IMR-90 (cell line): ENCODE measurements at regions not wholly inside any gene's neighbourhood (a gene's known extent, or its start where the extent isn't known, plus 50 kb on each side); places are given as distances from the start of the nearest gene placed in this dataset.
"Not testable (repeated sequence)": the region's sequence is repeated elsewhere in the genome, so short reads cannot be mapped to it uniquely, and the experiment has no call there.

ENCODE experiments used
- ATAC-seq: fragments of 200-7000 bp; cut with Tn5 transposase; 2 replicates; pipeline ENCODE4 v1.9.1; 2020; ENCODE audit warnings: low read depth, mild to moderate bottlenecking, moderate library complexity
- BruUV-seq: library from RNA; stranded (reverse); fragments of 400-500 nt; replicated peaks from 2 replicates; lab custom pipeline; 2021; lab: Mats Ljungman, UMichigan
- CTCF ChIA-PET: fragments of 300-600 bp; formaldehyde crosslinking; extraction: SDS; loops from one replicate; lab custom pipeline; 2021; ENCODE audit warnings: antibody characterized with exemption; lab: Yijun Ruan, JAX
- POLR2A ChIA-PET: fragments of 300-600 bp; sonication (Branson Sonifier 250); formaldehyde crosslinking; loops from one replicate; lab custom pipeline; 2022; ENCODE audit warnings: antibody characterized with exemption; ENCODE audit not compliant: unreplicated experiment; lab: Charles Lee
- DNase-seq: peaks from one replicate; pipeline ENCODE4 v3.0.0; 2013
- H2AFZ ChIP-seq: replicated peaks from 2 replicates; pipeline ENCODE3; 2013; ENCODE audit warnings: low read length, mild to moderate bottlenecking; ENCODE audit not compliant: poor library complexity
- H2AK5ac ChIP-seq: 2 replicates; pipeline ENCODE4 v1.6.1; 2013; ENCODE audit warnings: low read depth, low read length, inconsistent platforms
- H2AK9ac ChIP-seq: replicated peaks from 2 replicates; pipeline ENCODE3; 2013; ENCODE audit warnings: mild to moderate bottlenecking, low read depth, low read length, moderate library complexity; ENCODE audit not compliant: poor library complexity
- H2BK120ac ChIP-seq: 2 replicates; pipeline ENCODE4 v1.6.1; 2013; ENCODE audit warnings: low read depth, low read length, inconsistent platforms
- H2BK15ac ChIP-seq: 3 replicates; pipeline ENCODE4 v1.6.1; 2013; ENCODE audit warnings: low read depth, low read length, inconsistent platforms
- H2BK20ac ChIP-seq: 2 replicates; pipeline ENCODE4 v1.6.1; 2013; ENCODE audit warnings: low read depth, mild to moderate bottlenecking, inconsistent platforms, low read length, moderate library complexity
- H2BK5ac ChIP-seq: 2 replicates; pipeline ENCODE4 v1.6.1; 2013; ENCODE audit warnings: mild to moderate bottlenecking, low read depth, low read length, inconsistent platforms; ENCODE audit not compliant: poor library complexity, severe bottlenecking
- H3K14ac ChIP-seq: replicated peaks from 2 replicates; pipeline ENCODE4 v1.6.1; 2013; ENCODE audit warnings: low read depth, low read length, inconsistent platforms
- H3K18ac ChIP-seq: 2 replicates; pipeline ENCODE4 v1.6.1; 2013; ENCODE audit warnings: low read depth, low read length, control low read depth
- H3K23ac ChIP-seq: 2 replicates; pipeline ENCODE4 v1.6.1; 2013; ENCODE audit warnings: low read depth, low read length, inconsistent platforms
- H3K27ac ChIP-seq: 2 replicates; pipeline ENCODE4 v1.5.1; 2013; ENCODE audit warnings: mild to moderate bottlenecking, control low read depth, low read length; ENCODE audit not compliant: insufficient read depth
- H3K27me3 ChIP-seq: 2 replicates; pipeline ENCODE4 v1.6.1; 2013; ENCODE audit warnings: low read length; ENCODE audit not compliant: control insufficient read depth, insufficient read depth
- H3K36me3 ChIP-seq: 2 replicates; pipeline ENCODE4 v1.6.1; 2013; ENCODE audit warnings: low read length, mixed read lengths; ENCODE audit not compliant: control insufficient read depth, insufficient read depth
- H3K4ac ChIP-seq: 2 replicates; pipeline ENCODE4 v1.6.1; 2013; ENCODE audit warnings: low read depth, low read length, inconsistent platforms
- H3K4me1 ChIP-seq: 2 replicates; pipeline ENCODE4 v1.6.1; 2013; ENCODE audit warnings: low read length, mixed read lengths; ENCODE audit not compliant: control insufficient read depth, insufficient read depth
- H3K4me2 ChIP-seq: 2 replicates; pipeline ENCODE4 v1.6.1; 2013; ENCODE audit warnings: low read depth, mild to moderate bottlenecking, control low read depth, low read length, moderate library complexity
- H3K4me3 ChIP-seq: 2 replicates; pipeline ENCODE4 v1.5.1; 2013; ENCODE audit warnings: low read depth, mild to moderate bottlenecking, control low read depth, low read length, moderate library complexity; ENCODE audit not compliant: insufficient read depth
- H3K56ac ChIP-seq: 2 replicates; pipeline ENCODE4 v1.6.1; 2013; ENCODE audit warnings: low read length, inconsistent platforms; ENCODE audit not compliant: insufficient read depth; ENCODE audit errors: extremely low read depth
- H3K79me1 ChIP-seq, 2 experiments: 2 replicates each; pipeline ENCODE4 v1.6.1; 2013; ENCODE audit warnings: low read length in 2 of 2, inconsistent platforms in 1 of 2, low read depth in 1 of 2
- H3K9ac ChIP-seq: 2 replicates; pipeline ENCODE4 v1.6.1; 2013; ENCODE audit warnings: low read depth, low read length, control low read depth
- H3K9me1 ChIP-seq: 2 replicates; pipeline ENCODE4 v1.6.1; 2013; ENCODE audit warnings: low read length, inconsistent platforms; ENCODE audit not compliant: insufficient read depth
- H3K9me3 ChIP-seq: 2 replicates; pipeline ENCODE4 v1.6.1; 2013; ENCODE audit warnings: low read length; ENCODE audit not compliant: control insufficient read depth, insufficient read depth
- H4K20me1 ChIP-seq: 2 replicates; pipeline ENCODE4 v1.6.1; 2013; ENCODE audit warnings: low read length, inconsistent platforms; ENCODE audit not compliant: insufficient read depth
- H4K5ac ChIP-seq: 2 replicates; pipeline ENCODE4 v1.6.1; 2013; ENCODE audit warnings: mild to moderate bottlenecking, low read depth, low read length, control low read depth
- H4K8ac ChIP-seq, 2 experiments: 2 replicates each; pipeline ENCODE4 v1.6.1; 2013; ENCODE audit warnings: low read depth in 2 of 2, low read length in 2 of 2, control low read depth in 1 of 2, inconsistent platforms in 1 of 2
- H4K91ac ChIP-seq: 2 replicates; pipeline ENCODE4 v1.6.1; 2013; ENCODE audit warnings: low read depth, low read length, inconsistent platforms; ENCODE audit not compliant: insufficient read depth
- WGBS, 2 experiments: methylation state at CpG; one replicate each; pipeline versions ENCODE4 v1.1.5 to v1.1.7; 2013; ENCODE audit warnings: missing lambda C conversion rate in 2 of 2; ENCODE audit not compliant: insufficient read length in 1 of 2; ENCODE audit errors: extremely low coverage in 2 of 2; 5-methylcytosine and 5-hydroxymethylcytosine counted together
- dilution Hi-C: fragments of 300-500 bp; cut with HindIII; formaldehyde crosslinking; loops from one replicate; pipeline ENCODE4 v1.14.3; 2018; ENCODE audit warnings: low sequenced_read_pairs; ENCODE audit not compliant: unreplicated experiment
- in situ Hi-C: fragments of 300-500 bp; cut with MboI; formaldehyde crosslinking; loops from 3 replicates; pipeline ENCODE4 v1.14.3; 2019; ENCODE audit warnings: low sequenced_read_pairs, inconsistent platforms, mixed read lengths
- intact Hi-C: fragments of 100-400 bp; cut with micrococcal nuclease; formaldehyde crosslinking; loops from 2 replicates; pipeline ENCODE4 v1.10.0; 2022

DNA sequence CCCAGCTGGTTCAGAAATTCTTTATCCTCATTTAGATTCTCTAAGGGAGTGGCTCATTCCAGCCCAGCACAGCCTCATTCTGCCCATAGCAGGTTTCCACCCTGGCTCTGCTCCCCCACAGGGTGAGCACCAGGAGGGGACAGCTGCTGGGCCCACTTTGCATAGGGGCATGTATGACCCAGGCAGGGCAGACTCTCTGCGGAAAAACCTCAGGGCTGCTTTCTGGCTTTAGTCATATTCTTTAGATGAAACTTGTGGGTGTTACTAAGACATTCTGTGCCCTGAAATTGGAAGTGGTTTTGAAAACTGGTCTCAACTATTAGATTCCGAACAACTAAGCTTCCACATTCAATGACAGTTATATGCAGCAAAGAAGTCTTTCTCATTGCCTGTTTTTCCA, 183.9 kb downstream of the TP53TG3F start:
- H3K9me3 ChIP-seq, H4K20me1 ChIP-seq, intact Hi-C loops, H3K18ac ChIP-seq, H3K14ac ChIP-seq, H2AFZ ChIP-seq, H3K27me3 ChIP-seq, H2BK20ac ChIP-seq, H3K4me1 ChIP-seq, H2AK9ac ChIP-seq, H4K5ac ChIP-seq, in situ Hi-C loops, H3K9ac ChIP-seq, H2BK15ac ChIP-seq, dilution Hi-C loops, H2AK5ac ChIP-seq, H3K4me3 ChIP-seq, H3K36me3 ChIP-seq, BruUV-seq, H3K56ac ChIP-seq, H3K9me1 ChIP-seq, H3K79me1 ChIP-seq, H3K23ac ChIP-seq, ATAC-seq, CTCF ChIA-PET, H4K91ac ChIP-seq, H3K4ac ChIP-seq, H2BK5ac ChIP-seq, H2BK120ac ChIP-seq, H3K27ac ChIP-seq, H4K8ac ChIP-seq, H3K4me2 ChIP-seq, POLR2A ChIA-PET, DNase-seq: not testable (repeated sequence)
- WGBS, 2 experiments = no CpG with 5 or more reads among the region's 2 CpGs

DNA sequence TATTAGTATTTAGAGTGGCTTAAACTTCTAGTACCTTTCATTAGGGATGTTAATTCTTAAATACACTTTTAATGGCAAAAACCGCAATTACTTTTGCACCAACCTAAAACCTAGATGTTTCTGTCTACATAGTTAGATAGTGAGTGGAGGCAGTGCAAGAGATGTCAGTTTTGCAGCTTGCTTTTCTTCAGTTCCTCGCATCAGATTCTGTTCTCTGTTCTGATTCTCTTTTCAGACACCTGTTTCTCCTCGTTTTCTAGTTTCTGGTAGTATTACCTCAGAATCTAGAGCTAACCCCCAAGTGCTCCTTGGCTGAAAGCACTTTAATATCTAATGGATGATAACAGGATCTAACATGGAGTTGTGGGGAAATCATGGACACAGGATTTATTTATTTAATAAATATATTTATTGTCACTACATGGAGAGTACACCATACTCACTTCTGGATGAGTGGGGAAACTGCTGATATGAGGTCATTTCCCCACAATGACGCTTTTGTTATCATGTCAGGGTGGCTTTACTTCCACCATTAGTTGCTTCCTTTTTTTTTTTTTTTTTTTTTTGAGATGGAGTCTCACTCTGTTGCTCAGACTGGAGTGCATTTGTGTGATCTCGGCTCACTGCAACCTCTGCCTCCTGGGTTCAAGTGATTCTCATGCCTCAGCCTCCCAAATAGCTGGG, 184.4 kb downstream of the TP53TG3F start:
- no CpG with 5 or more reads among the region's 5 CpGs for WGBS, 2 experiments
- in situ Hi-C loops, BruUV-seq: not testable (repeated sequence)

More for the DNA sequence above, 184.4 kb downstream of the TP53TG3F start:
- H3K56ac ChIP-seq, DNase-seq, H3K4me1 ChIP-seq, H3K9me3 ChIP-seq, H3K9me1 ChIP-seq, H3K4me2 ChIP-seq, dilution Hi-C loops, H3K4me3 ChIP-seq, H2AFZ ChIP-seq, ATAC-seq, POLR2A ChIA-PET, H2BK120ac ChIP-seq, H3K9ac ChIP-seq, H3K14ac ChIP-seq, H3K27me3 ChIP-seq, H4K5ac ChIP-seq, H2BK5ac ChIP-seq, H2BK20ac ChIP-seq, H4K91ac ChIP-seq, H3K23ac ChIP-seq, H3K4ac ChIP-seq, H4K20me1 ChIP-seq, CTCF ChIA-PET, H3K18ac ChIP-seq, H4K8ac ChIP-seq, H2AK5ac ChIP-seq, H3K36me3 ChIP-seq, H2AK9ac ChIP-seq, intact Hi-C loops, H3K79me1 ChIP-seq, H3K27ac ChIP-seq, H2BK15ac ChIP-seq: not testable (repeated sequence)
